Stomach (tissue), 8 donors: ENCODE measurements at regions not wholly inside any gene's neighbourhood (a gene's known extent, or its start where the extent isn't known, plus 50 kb on each side); places are given as distances from the start of the nearest gene placed in this dataset.

Experiments
- DNase-seq, 2 donors: peaks; one replicate each; pipeline versions ENCODE4 v3.0.0 to v3.0.0-alpha.2; 2013 to 2019
- H3K27ac ChIP-seq, 5 donors: fragments of 200-600 bp in 4 of 5; sonication (generic) in 4 of 5; one replicate each; pipeline ENCODE4 v1.5.1; 2013 to 2019; ENCODE audit warnings: mild to moderate bottlenecking in 1 of 5, moderate library complexity in 1 of 5
- H3K27me3 ChIP-seq, 3 donors: fragments of 200-600 bp; sonication (generic); one replicate each; pipeline ENCODE4 v1.5.1; 2017 to 2019; ENCODE audit warnings: mixed run types in 1 of 3
- H3K36me3 ChIP-seq, 4 donors: fragments of 200-600 bp; sonication (generic); 1 replicate in 3 of 4; 2 replicates in 1 of 4; pipeline ENCODE4 v1.5.1; 2016 to 2019
- H3K4me1 ChIP-seq, 4 donors: fragments of 200-600 bp; sonication (generic); one replicate each; pipeline ENCODE4 v1.5.1; 2016 to 2019
- H3K4me3 ChIP-seq, 4 donors: fragments of 200-600 bp; sonication (generic) in 3 of 4; one replicate each; pipeline ENCODE4 v1.5.1; 2016 to 2019; ENCODE audit warnings: mild to moderate bottlenecking in 1 of 4
- H3K9me3 ChIP-seq, 4 donors: fragments of 200-600 bp; sonication (generic); one replicate each; pipeline ENCODE4 v1.5.1; 2016 to 2019
- EP300 ChIP-seq: sonication (generic); formaldehyde crosslinking; IDR thresholded peaks from one replicate; pipeline ENCODE4 v1.6.1; 2017; ENCODE audit warnings: antibody characterized with exemption
- POLR2A ChIP-seq, 4 donors: fragments of 450-650 bp; IDR thresholded peaks; one replicate each; pipeline ENCODE4 v1.6.1; 2016; ENCODE audit warnings: antibody characterized with exemption in 4 of 4, control low read depth in 2 of 4, mild to moderate bottlenecking in 1 of 4, moderate library complexity in 1 of 4
- POLR2AphosphoS5 ChIP-seq, 3 donors: sonication (generic); formaldehyde crosslinking; IDR thresholded peaks; one replicate each; pipeline ENCODE4 v1.6.1; 2016; ENCODE audit warnings: antibody characterized with exemption in 3 of 3
- WGBS, 5 donors: extraction: QIAGEN DNeasy Blood & Tissue Kit in 3 of 5; methylation state at CpG; one replicate each; pipeline versions ENCODE4 v1.1.5 to v1.1.7; 2013 to 2018; 5-methylcytosine and 5-hydroxymethylcytosine counted together
- intact Hi-C: fragments of 100-400 bp; cut with DNase I; formaldehyde crosslinking; loops from one replicate; pipeline ENCODE4 v1.15.1; 2023; ENCODE audit warnings: low total_unique reads
- TF ChIP-seq, protein P1 (sequence below), 7 experiments: fragments of 450-650 bp in 4 of 7; fragments of 200-600 bp in 3 of 7; sonication (generic) in 3 of 7; IDR thresholded peaks; one replicate each; pipeline ENCODE4 v1.5.1; 2016 to 2019; ENCODE audit warnings: antibody characterized with exemption in 7 of 7, control low read depth in 2 of 7, mild to moderate bottlenecking in 1 of 7
- donor health status: healthy with polysubstance abuse.
- donor health status: Bipolar disorder and iron deficiency.
- donor health status: healthy.

DNA sequence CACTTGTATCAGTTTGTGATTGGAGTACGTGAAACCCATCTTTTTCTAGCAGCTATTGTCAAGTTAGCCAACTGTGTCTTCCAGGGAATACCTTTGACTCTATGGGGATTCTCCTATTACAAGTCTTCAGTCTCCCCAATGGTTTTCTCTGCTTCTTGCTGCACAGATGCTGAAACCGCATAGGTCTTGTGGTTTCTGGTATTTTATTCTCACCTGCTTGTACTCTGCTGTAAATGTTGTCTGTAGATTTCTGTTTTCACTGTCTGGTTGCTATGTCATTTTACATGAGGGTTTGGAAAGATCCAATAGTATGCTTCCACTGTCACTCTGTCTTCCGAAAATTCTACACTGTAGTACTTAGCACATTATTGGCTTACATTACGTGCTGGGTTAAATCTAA, 1196.9 kb upstream of the C9orf72 start:
- no peaks in the 10 kb centered on the region for H3K27me3 ChIP-seq
- H3K4me1 ChIP-seq = no peaks in the 10 kb centered on the region
- TF ChIP-seq POLR2AphosphoS5 (IDR thresholded peaks at IDR 0.05) = no peak
- TF ChIP-seq POLR2A (IDR thresholded peaks at IDR 0.05) = no peak
- TF ChIP-seq, protein P1, sequence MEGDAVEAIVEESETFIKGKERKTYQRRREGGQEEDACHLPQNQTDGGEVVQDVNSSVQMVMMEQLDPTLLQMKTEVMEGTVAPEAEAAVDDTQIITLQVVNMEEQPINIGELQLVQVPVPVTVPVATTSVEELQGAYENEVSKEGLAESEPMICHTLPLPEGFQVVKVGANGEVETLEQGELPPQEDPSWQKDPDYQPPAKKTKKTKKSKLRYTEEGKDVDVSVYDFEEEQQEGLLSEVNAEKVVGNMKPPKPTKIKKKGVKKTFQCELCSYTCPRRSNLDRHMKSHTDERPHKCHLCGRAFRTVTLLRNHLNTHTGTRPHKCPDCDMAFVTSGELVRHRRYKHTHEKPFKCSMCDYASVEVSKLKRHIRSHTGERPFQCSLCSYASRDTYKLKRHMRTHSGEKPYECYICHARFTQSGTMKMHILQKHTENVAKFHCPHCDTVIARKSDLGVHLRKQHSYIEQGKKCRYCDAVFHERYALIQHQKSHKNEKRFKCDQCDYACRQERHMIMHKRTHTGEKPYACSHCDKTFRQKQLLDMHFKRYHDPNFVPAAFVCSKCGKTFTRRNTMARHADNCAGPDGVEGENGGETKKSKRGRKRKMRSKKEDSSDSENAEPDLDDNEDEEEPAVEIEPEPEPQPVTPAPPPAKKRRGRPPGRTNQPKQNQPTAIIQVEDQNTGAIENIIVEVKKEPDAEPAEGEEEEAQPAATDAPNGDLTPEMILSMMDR (IDR thresholded peaks at IDR 0.05) = no peak
- no peak for TF ChIP-seq EP300
- no peak overlapping the region for H3K27ac ChIP-seq
- H3K9me3 ChIP-seq = no peaks in the 10 kb centered on the region
- no peak for DNase-seq
- no peak overlapping the region for H3K4me3 ChIP-seq
- no peaks in the 10 kb centered on the region for H3K36me3 ChIP-seq
- WGBS, 5 donors = 87 to 95% (median 90%) methylated on average over 4 of the region's 4 CpGs
- intact Hi-C loops = no loop called here

DNA sequence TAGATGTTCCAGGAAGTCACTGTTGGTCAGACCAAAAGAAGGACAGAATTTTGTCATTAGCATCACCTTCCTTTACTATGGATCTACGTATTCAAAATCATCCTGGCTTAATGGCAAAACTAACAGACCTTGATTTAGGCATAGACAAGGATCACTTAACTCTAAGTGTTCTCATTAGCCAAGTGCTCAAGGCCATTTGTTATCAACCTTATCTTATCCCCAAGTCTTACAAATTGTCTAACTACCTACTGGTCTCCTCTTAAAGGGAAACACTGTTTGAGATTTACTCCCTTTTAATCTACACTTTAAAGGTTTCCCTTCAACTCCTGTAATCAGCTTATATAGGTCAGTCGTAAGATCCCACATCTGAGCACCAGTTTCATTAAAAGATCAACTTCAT, 1197.5 kb upstream of the C9orf72 start:
- Histone ChIP-seq H3K9me3 (no peaks in the 10 kb centered on the region), H3K4me1 (no peaks in the 10 kb centered on the region), H3K36me3 (no peaks in the 10 kb centered on the region), H3K4me3 (no peak overlapping the region), H3K27me3 (no peaks in the 10 kb centered on the region), H3K27ac (no peak overlapping the region)
- TF ChIP-seq POLR2AphosphoS5 (IDR thresholded peaks at IDR 0.05) = no peak
- no peak for TF ChIP-seq EP300
- no peak for TF ChIP-seq POLR2A (IDR thresholded peaks at IDR 0.05)
- TF ChIP-seq, protein P1 (IDR thresholded peaks at IDR 0.05) = no peak
- WGBS, 5 donors = 39 to 57% (median 49%) methylated on average over 2 of the region's 2 CpGs
- intact Hi-C loops = no loop called here
- no peak for DNase-seq

DNA sequence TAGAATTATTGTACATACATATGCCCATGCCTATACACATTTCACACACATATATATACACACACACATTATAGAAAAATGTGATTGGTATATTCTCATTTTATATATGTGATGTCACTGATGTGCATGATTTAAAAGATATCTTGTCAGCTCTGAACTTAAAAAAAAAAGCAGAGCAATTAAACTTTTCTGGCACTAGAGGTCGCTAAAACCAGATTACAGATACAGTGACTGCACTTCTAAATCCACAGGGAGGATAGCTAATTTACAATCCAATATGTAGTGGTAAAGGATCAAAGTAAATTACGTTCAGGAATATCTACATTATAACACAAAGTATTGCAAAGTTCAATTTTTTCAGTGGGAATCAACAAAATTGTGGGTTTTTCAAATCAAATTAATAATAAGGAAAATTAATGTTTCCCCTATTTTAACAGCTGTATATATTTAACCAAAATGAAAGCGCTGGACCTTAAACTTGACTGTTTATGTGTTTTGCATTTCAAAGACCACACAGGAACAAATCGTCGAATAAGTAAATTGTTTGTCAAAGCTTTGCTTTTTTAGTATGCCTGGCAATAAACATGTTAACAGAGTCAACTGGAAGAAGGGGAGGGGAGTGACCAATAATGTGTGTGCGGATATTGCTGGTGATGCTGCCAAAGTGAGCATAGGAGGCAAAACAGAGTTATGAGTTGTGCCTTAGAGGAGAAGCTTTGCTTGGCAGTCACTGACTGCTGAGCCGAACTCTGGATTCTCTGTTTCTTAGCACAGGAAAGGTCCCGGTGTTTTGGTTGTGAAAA, 1201.4 kb upstream of the C9orf72 start:
- H3K4me1 ChIP-seq = no peaks in the 10 kb centered on the region
- no peaks in the 10 kb centered on the region for H3K36me3 ChIP-seq
- intact Hi-C loops = no loop called here
- no peak overlapping the region for H3K27ac ChIP-seq
- no peak for TF ChIP-seq POLR2AphosphoS5 (IDR thresholded peaks at IDR 0.05)
- TF ChIP-seq, protein P1 (IDR thresholded peaks at IDR 0.05) = peak in 4 of 7 experiments; percentile 28 to 49 (median 45)
- no peak for TF ChIP-seq EP300
- no peak for TF ChIP-seq POLR2A (IDR thresholded peaks at IDR 0.05)
- peak in 1 of 2 donors; percentile 54 for DNase-seq
- no peaks in the 10 kb centered on the region for H3K27me3 ChIP-seq
- 29 to 43% (median 39%) methylated on average over 8 of the region's 8 CpGs for WGBS, 5 donors
- H3K4me3 ChIP-seq = no peak overlapping the region
- H3K9me3 ChIP-seq = no peaks in the 10 kb centered on the region

DNA sequence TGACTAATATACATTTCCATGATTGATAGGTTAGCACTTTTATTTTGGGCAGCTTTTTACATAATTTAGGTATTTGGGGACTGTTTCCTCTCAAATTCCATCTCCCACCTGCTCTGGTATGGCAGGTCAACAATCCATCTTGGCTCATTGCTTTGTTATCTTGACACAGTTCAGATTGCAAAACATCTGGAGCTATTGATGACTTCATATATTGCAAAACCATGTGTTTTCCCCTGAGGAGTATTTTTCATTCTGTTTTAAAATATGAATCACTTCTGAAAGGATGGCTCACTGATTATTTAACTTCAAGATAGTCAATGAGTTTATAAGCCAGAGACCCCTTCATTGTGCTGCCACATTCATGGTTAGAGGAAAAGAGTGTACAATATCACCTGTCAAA, 1206.0 kb upstream of the C9orf72 start:
- H3K4me3 ChIP-seq = no peak overlapping the region

More for the DNA sequence above, 1206.0 kb upstream of the C9orf72 start:
- Histone ChIP-seq H3K27ac (no peak overlapping the region), H3K4me1 (no peaks in the 10 kb centered on the region), H3K9me3 (no peaks in the 10 kb centered on the region), H3K27me3 (no peaks in the 10 kb centered on the region), H3K36me3 (no peaks in the 10 kb centered on the region)
- intact Hi-C loops = no loop called here
- no peak for TF ChIP-seq EP300
- TF ChIP-seq, protein P1 (IDR thresholded peaks at IDR 0.05) = no peak
- no peak for TF ChIP-seq POLR2AphosphoS5 (IDR thresholded peaks at IDR 0.05)
- no peak for TF ChIP-seq POLR2A (IDR thresholded peaks at IDR 0.05)
- DNase-seq = no peak
